ENCODE measurements at regions not wholly inside any gene's neighbourhood (a gene's known extent, or its start where the extent isn't known, plus 50 kb on each side); places are given as distances from the start of the nearest gene placed in this dataset.

- CTCF ChIA-PET (ENCODE audit: partially characterized antibody) = no interaction called here
- Mint-ChIP-seq H3K36me3 (no peaks in the 10 kb centered on the region), H3K9me3 (no peaks in the 10 kb centered on the region), H3K4me3 (no peak overlapping the region), H3K27ac (no peak overlapping the region), H3K27me3 (peaks cover 0 to 2% of the 10 kb centered on the region in 2 donors), H3K4me1 (peaks cover 0 to 2% (median 0%) of the 10 kb centered on the region in 4 donors)
- intact Hi-C loops (cut with micrococcal nuclease) = no loop called here
- Histone ChIP-seq H3K9me3 (ENCODE audit: control insufficient read depth in 1 of 2, low read length in 2 of 2) (no peaks in the 10 kb centered on the region), H3K4me1 (ENCODE audit: insufficient read depth, low read length) (no peaks in the 10 kb centered on the region), H3K27ac (ENCODE audit: low read depth, low read length) (no peak overlapping the region), H3K4me3 (ENCODE audit: low read length in 2 of 2) (no peak overlapping the region), H3K36me3 (ENCODE audit: insufficient read depth, low read length) (no peaks in the 10 kb centered on the region), H3K27me3 (ENCODE audit: insufficient read depth, low read length) (no peaks in the 10 kb centered on the region)
- DNase-seq = no peak
- POLR2A ChIA-PET (ENCODE audit: partially characterized antibody) = no interaction called here
Observed at GRCh38 chr4:81620442-81620841, 148.7 kb upstream of the RASGEF1B start.

- H3K27me3 Mint-ChIP-seq = no peaks in the 10 kb centered on the region
- no peak overlapping the region for H3K27ac Mint-ChIP-seq
- no peaks in the 10 kb centered on the region for H3K4me1 Mint-ChIP-seq
- Histone ChIP-seq H3K9me3 (ENCODE audit: control insufficient read depth in 1 of 2, low read length in 2 of 2) (no peaks in the 10 kb centered on the region), H3K4me3 (ENCODE audit: low read length in 2 of 2) (no peak overlapping the region), H3K4me1 (ENCODE audit: insufficient read depth, low read length) (no peaks in the 10 kb centered on the region), H3K36me3 (ENCODE audit: insufficient read depth, low read length) (no peaks in the 10 kb centered on the region), H3K27me3 (ENCODE audit: insufficient read depth, low read length) (no peaks in the 10 kb centered on the region), H3K27ac (ENCODE audit: low read depth, low read length) (no peak overlapping the region)
- DNase-seq = no peak
- no peak overlapping the region for H3K4me3 Mint-ChIP-seq
- intact Hi-C loops (cut with micrococcal nuclease) = no loop called here
- ChIA-PET POLR2A (ENCODE audit: partially characterized antibody) (no interaction called here), CTCF (ENCODE audit: partially characterized antibody) (interaction anchor here (1.0 to 1.1 kb wide), 2 partner anchors 9 to 146 kb away, joined by 3 read pairs; partner anchors contain the start of gene RASGEF1B)
- H3K9me3 Mint-ChIP-seq = no peaks in the 10 kb centered on the region
- no peaks in the 10 kb centered on the region for H3K36me3 Mint-ChIP-seq
Observed at GRCh38 chr4:81617545-81617944, 145.8 kb upstream of the RASGEF1B start.

GRCh38 chr4:81611221-81611620, 139.5 kb upstream of the RASGEF1B start:
- no peak for DNase-seq
- H3K27me3 Mint-ChIP-seq = peaks cover 0 to 2% of the 10 kb centered on the region in 2 donors
- no peak overlapping the region for H3K4me3 ChIP-seq (ENCODE audit: low read length in 2 of 2)
- no peaks in the 10 kb centered on the region for H3K4me1 ChIP-seq (ENCODE audit: insufficient read depth, low read length)
- H3K4me1 Mint-ChIP-seq = peaks cover 0 to 3% (median 0%) of the 10 kb centered on the region in 4 donors
- CTCF ChIA-PET (ENCODE audit: partially characterized antibody) = no interaction called here
- H3K36me3 ChIP-seq (ENCODE audit: insufficient read depth, low read length) = no peaks in the 10 kb centered on the region
- no peak overlapping the region for H3K27ac ChIP-seq (ENCODE audit: low read depth, low read length)
- H3K4me3 Mint-ChIP-seq = no peak overlapping the region
- intact Hi-C loops (cut with micrococcal nuclease) = no loop called here
- H3K36me3 Mint-ChIP-seq = no peaks in the 10 kb centered on the region
- H3K9me3 Mint-ChIP-seq = no peaks in the 10 kb centered on the region
- no peaks in the 10 kb centered on the region for H3K9me3 ChIP-seq (ENCODE audit: control insufficient read depth in 1 of 2, low read length in 2 of 2)
- H3K27ac Mint-ChIP-seq = no peak overlapping the region
- H3K27me3 ChIP-seq (ENCODE audit: insufficient read depth, low read length) = no peaks in the 10 kb centered on the region
- POLR2A ChIA-PET (ENCODE audit: partially characterized antibody) = no interaction called here

- Histone ChIP-seq H3K27ac (ENCODE audit: low read depth, low read length) (no peak overlapping the region), H3K36me3 (ENCODE audit: insufficient read depth, low read length) (no peaks in the 10 kb centered on the region), H3K27me3 (ENCODE audit: insufficient read depth, low read length) (no peaks in the 10 kb centered on the region), H3K4me3 (ENCODE audit: low read length in 2 of 2) (no peak overlapping the region), H3K4me1 (ENCODE audit: insufficient read depth, low read length) (no peaks in the 10 kb centered on the region), H3K9me3 (ENCODE audit: control insufficient read depth in 1 of 2, low read length in 2 of 2) (no peaks in the 10 kb centered on the region)
- intact Hi-C loops (cut with micrococcal nuclease) = no loop called here
- ChIA-PET CTCF (ENCODE audit: partially characterized antibody) (no interaction called here), POLR2A (ENCODE audit: partially characterized antibody) (no interaction called here)
- Mint-ChIP-seq H3K9me3 (no peaks in the 10 kb centered on the region), H3K4me3 (no peak overlapping the region), H3K4me1 (peaks cover 0 to 3% (median 0%) of the 10 kb centered on the region in 4 donors), H3K27ac (no peak overlapping the region), H3K27me3 (peaks cover 0 to 2% of the 10 kb centered on the region in 2 donors), H3K36me3 (no peaks in the 10 kb centered on the region)
- no peak for DNase-seq
Observed at GRCh38 chr4:81609844-81610243, 138.1 kb upstream of the RASGEF1B start.

DNA sequence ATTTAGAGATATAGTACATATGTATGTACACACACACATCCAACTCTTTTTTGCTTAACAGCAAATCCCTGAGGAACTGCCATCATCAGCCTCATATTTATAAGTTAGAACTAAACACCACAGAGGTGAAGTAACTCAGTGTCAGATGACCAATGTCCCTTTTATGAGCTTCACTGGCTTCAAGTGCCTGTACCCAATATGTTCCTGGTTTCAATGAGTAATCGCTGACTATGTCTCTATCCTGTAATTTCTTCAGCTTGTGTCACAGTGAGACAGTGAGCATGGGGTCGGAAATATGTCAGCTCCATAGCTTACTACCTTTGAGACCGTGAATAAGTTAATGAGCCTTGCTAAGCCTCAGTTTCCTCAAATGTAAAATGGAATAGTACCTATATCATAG, 136.2 kb upstream of the RASGEF1B start:
- H3K4me3 ChIP-seq (ENCODE audit: low read length in 2 of 2) = no peak overlapping the region
- H3K4me3 Mint-ChIP-seq = no peak overlapping the region
- H3K27me3 Mint-ChIP-seq = peaks cover 0 to 2% of the 10 kb centered on the region in 2 donors
- no peak overlapping the region for H3K27ac ChIP-seq (ENCODE audit: low read depth, low read length)
- peaks cover 0 to 3% (median 0%) of the 10 kb centered on the region in 4 donors for H3K4me1 Mint-ChIP-seq
- no peaks in the 10 kb centered on the region for H3K9me3 ChIP-seq (ENCODE audit: control insufficient read depth in 1 of 2, low read length in 2 of 2)
- H3K36me3 ChIP-seq (ENCODE audit: insufficient read depth, low read length) = no peaks in the 10 kb centered on the region
- no peak overlapping the region for H3K27ac Mint-ChIP-seq
- intact Hi-C loops (cut with micrococcal nuclease) = no loop called here
- no peak for DNase-seq
- no peaks in the 10 kb centered on the region for H3K27me3 ChIP-seq (ENCODE audit: insufficient read depth, low read length)
- POLR2A ChIA-PET (ENCODE audit: partially characterized antibody) = no interaction called here
- no peaks in the 10 kb centered on the region for H3K9me3 Mint-ChIP-seq
- H3K4me1 ChIP-seq (ENCODE audit: insufficient read depth, low read length) = no peaks in the 10 kb centered on the region
- CTCF ChIA-PET (ENCODE audit: partially characterized antibody) = interaction anchor here (1.5 kb wide), 1 partner anchor 9 kb away, joined by 3 read pairs; no protein-coding TSS in a partner anchor
- no peaks in the 10 kb centered on the region for H3K36me3 Mint-ChIP-seq

DNA sequence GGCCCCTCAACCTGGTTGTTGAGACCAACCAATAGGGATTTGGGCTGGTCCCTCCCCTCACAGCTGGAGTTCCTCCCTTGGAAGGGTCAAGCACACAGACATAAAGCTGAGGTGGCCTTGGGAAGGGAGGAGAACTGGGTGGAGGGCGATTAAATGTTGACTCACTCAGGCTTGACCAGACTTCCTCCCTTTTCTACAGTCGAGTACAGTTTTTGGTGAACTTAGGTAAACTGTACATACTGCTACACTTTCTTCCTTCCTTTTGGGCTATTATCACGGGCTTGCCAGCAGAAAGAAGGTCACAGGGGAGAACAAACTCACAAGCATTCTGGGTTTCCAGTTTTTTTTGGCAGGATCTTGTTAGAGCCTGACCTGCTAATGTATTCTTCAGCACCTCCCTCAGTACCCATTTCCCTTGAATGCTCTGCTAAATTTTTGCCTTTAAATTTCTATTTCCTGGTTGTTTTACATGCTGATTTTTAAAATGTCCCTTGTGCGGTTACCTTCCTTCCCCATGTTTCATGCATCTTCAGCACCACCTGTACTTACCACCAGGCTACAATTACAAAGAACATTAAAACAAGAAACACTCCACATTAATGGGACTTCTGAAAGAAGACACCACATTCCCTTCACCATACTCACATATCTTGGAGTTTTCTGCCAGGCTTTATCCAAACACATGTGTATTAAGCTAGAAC, 135.2 kb upstream of the RASGEF1B start:
- Mint-ChIP-seq H3K9me3 (no peaks in the 10 kb centered on the region), H3K4me1 (peaks cover 0 to 3% (median 0%) of the 10 kb centered on the region in 4 donors), H3K27ac (no peak overlapping the region), H3K4me3 (no peak overlapping the region), H3K36me3 (no peaks in the 10 kb centered on the region), H3K27me3 (peaks cover 3 to 5% of the 10 kb centered on the region in 2 donors)
- Histone ChIP-seq H3K9me3 (ENCODE audit: control insufficient read depth in 1 of 2, low read length in 2 of 2) (no peaks in the 10 kb centered on the region), H3K4me1 (ENCODE audit: insufficient read depth, low read length) (no peaks in the 10 kb centered on the region), H3K4me3 (ENCODE audit: low read length in 2 of 2) (no peak overlapping the region), H3K27me3 (ENCODE audit: insufficient read depth, low read length) (no peaks in the 10 kb centered on the region), H3K27ac (ENCODE audit: low read depth, low read length) (no peak overlapping the region), H3K36me3 (ENCODE audit: insufficient read depth, low read length) (no peaks in the 10 kb centered on the region)
- CTCF ChIA-PET (ENCODE audit: partially characterized antibody) = no interaction called here
- intact Hi-C loops (cut with micrococcal nuclease) = no loop called here
- DNase-seq = no peak
- POLR2A ChIA-PET (ENCODE audit: partially characterized antibody) = no interaction called here

- DNase-seq = no peak
- Histone ChIP-seq H3K4me3 (ENCODE audit: low read length in 2 of 2) (no peak overlapping the region), H3K27me3 (ENCODE audit: insufficient read depth, low read length) (no peaks in the 10 kb centered on the region), H3K9me3 (ENCODE audit: control insufficient read depth in 1 of 2, low read length in 2 of 2) (no peaks in the 10 kb centered on the region), H3K27ac (ENCODE audit: low read depth, low read length) (no peak overlapping the region), H3K4me1 (ENCODE audit: insufficient read depth, low read length) (no peaks in the 10 kb centered on the region), H3K36me3 (ENCODE audit: insufficient read depth, low read length) (no peaks in the 10 kb centered on the region)
- no peak overlapping the region for H3K4me3 Mint-ChIP-seq
- H3K9me3 Mint-ChIP-seq = no peaks in the 10 kb centered on the region
- ChIA-PET POLR2A (ENCODE audit: partially characterized antibody) (no interaction called here), CTCF (ENCODE audit: partially characterized antibody) (no interaction called here)
- peaks cover 0 to 3% (median 0%) of the 10 kb centered on the region in 4 donors for H3K4me1 Mint-ChIP-seq
- H3K27me3 Mint-ChIP-seq = peaks cover 3 to 5% of the 10 kb centered on the region in 2 donors
- H3K36me3 Mint-ChIP-seq = no peaks in the 10 kb centered on the region
- intact Hi-C loops (cut with micrococcal nuclease) = no loop called here
- no peak overlapping the region for H3K27ac Mint-ChIP-seq
Observed at GRCh38 chr4:81606166-81606565, 134.5 kb upstream of the RASGEF1B start.
